ENCODE measurements at regions not wholly inside any gene's neighbourhood (a gene's known extent, or its start where the extent isn't known, plus 50 kb on each side); places are given as distances from the start of the nearest gene placed in this dataset.

GRCh38 chr1:4330805-4331766 is 323.3 kb upstream of the AJAP1 start:
- no peak for DNase-seq
- H3K27me3 ChIP-seq = peaks cover 0 to 53% (median 4%) of the 10 kb centered on the region in 3 donors
- peaks cover 0 to 19% (median 9%) of the 10 kb centered on the region in 4 donors for H3K9me3 ChIP-seq
- TF ChIP-seq EP300 (IDR thresholded peaks at IDR 0.05) = no peak
- no peak for TF ChIP-seq POLR2A (IDR thresholded peaks at IDR 0.05)
- TF ChIP-seq CTCF (IDR thresholded peaks at IDR 0.05) = no peak
- TF ChIP-seq POLR2AphosphoS5 (IDR thresholded peaks at IDR 0.05) = no peak
- no peak overlapping the region for H3K27ac ChIP-seq
- intact Hi-C loops (cut with DNase I; ENCODE audit: low total_unique reads) = no loop called here
- H3K4me3 ChIP-seq = no peak overlapping the region
- no peaks in the 10 kb centered on the region for H3K4me1 ChIP-seq
- H3K36me3 ChIP-seq = no peaks in the 10 kb centered on the region
- whole genome bisulfite sequencing, 5 donors = 79 to 84% (median 82%) methylated on average over 23 of the region's 23 CpGs

GRCh38 chr1:4331767-4332163 is 322.6 kb upstream of the AJAP1 start:
- DNase-seq = no peak
- TF ChIP-seq POLR2AphosphoS5 (IDR thresholded peaks at IDR 0.05) (no peak), CTCF (IDR thresholded peaks at IDR 0.05) (no peak), POLR2A (IDR thresholded peaks at IDR 0.05) (no peak), EP300 (IDR thresholded peaks at IDR 0.05) (no peak)
- Histone ChIP-seq H3K27ac (no peak overlapping the region), H3K9me3 (peaks cover 0 to 19% (median 9%) of the 10 kb centered on the region in 4 donors), H3K36me3 (no peaks in the 10 kb centered on the region), H3K4me1 (no peaks in the 10 kb centered on the region), H3K4me3 (no peak overlapping the region), H3K27me3 (peaks cover 0 to 48% (median 4%) of the 10 kb centered on the region in 3 donors)
- 89 to 94% (median 91%) methylated on average over 20 of the region's 20 CpGs for WGBS, 5 donors
- intact Hi-C loops (cut with DNase I; ENCODE audit: low total_unique reads) = no loop called here

- Histone ChIP-seq H3K9me3 (peaks cover 0 to 19% (median 10%) of the 10 kb centered on the region in 4 donors), H3K27me3 (peaks cover 0 to 17% (median 0%) of the 10 kb centered on the region in 3 donors), H3K27ac (no peak overlapping the region), H3K36me3 (no peaks in the 10 kb centered on the region), H3K4me3 (no peak overlapping the region), H3K4me1 (no peaks in the 10 kb centered on the region)
- no peak for DNase-seq
- WGBS, 5 donors = 81 to 93% (median 90%) methylated on average over 3 of the region's 3 CpGs
- intact Hi-C loops (cut with DNase I; ENCODE audit: low total_unique reads) = no loop called here
- TF ChIP-seq POLR2AphosphoS5 (IDR thresholded peaks at IDR 0.05) (no peak), EP300 (IDR thresholded peaks at IDR 0.05) (no peak), POLR2A (IDR thresholded peaks at IDR 0.05) (no peak)
These were observed 317.9 kb upstream of the AJAP1 start for GRCh38 chr1:4336507-4336906.

- H3K27me3 ChIP-seq = no peaks in the 10 kb centered on the region
- DNase-seq = no peak
- no peaks in the 10 kb centered on the region for H3K36me3 ChIP-seq
- no peaks in the 10 kb centered on the region for H3K4me1 ChIP-seq
- WGBS, 5 donors = 60 to 84% (median 73%) methylated on average over 8 of the region's 8 CpGs
- TF ChIP-seq POLR2AphosphoS5 (IDR thresholded peaks at IDR 0.05) (no peak), POLR2A (IDR thresholded peaks at IDR 0.05) (no peak), CTCF (IDR thresholded peaks at IDR 0.05) (no peak), EP300 (IDR thresholded peaks at IDR 0.05) (no peak)
- no peak overlapping the region for H3K27ac ChIP-seq
- peaks cover 0 to 3% (median 0%) of the 10 kb centered on the region in 4 donors for H3K9me3 ChIP-seq
- no peak overlapping the region for H3K4me3 ChIP-seq
- intact Hi-C loops (cut with DNase I; ENCODE audit: low total_unique reads) = no loop called here
These were observed 313.0 kb upstream of the AJAP1 start for GRCh38 chr1:4341421-4341820.
